Body of pancreas (tissue), 4 donors: ENCODE measurements at regions not wholly inside any gene's neighbourhood (a gene's known extent, or its start where the extent isn't known, plus 50 kb on each side); places are given as distances from the start of the nearest gene placed in this dataset.

Experiments
- CTCF ChIP-seq, 7 experiments: fragments of 450-650 bp in 4 of 7; fragments of 200-600 bp in 3 of 7; sonication (generic) in 3 of 7; IDR thresholded peaks; one replicate each; pipeline ENCODE4 v1.5.1; 2016 to 2019; ENCODE audit warnings: antibody characterized with exemption in 7 of 7
- POLR2A ChIP-seq, 3 donors: fragments of 450-650 bp; IDR thresholded peaks; one replicate each; pipeline ENCODE4 v1.6.1; 2016; ENCODE audit warnings: antibody characterized with exemption in 3 of 3, mild to moderate bottlenecking in 2 of 3

GRCh38 chr4:52299120-52299519 is 248.0 kb downstream of the SPATA18 start:
- TF ChIP-seq CTCF (IDR thresholded peaks at IDR 0.05) (no peak), POLR2A (IDR thresholded peaks at IDR 0.05) (no peak)
